ENCODE measurements at regions not wholly inside any gene's neighbourhood (a gene's known extent, or its start where the extent isn't known, plus 50 kb on each side); places are given as distances from the start of the nearest gene placed in this dataset.

DNA sequence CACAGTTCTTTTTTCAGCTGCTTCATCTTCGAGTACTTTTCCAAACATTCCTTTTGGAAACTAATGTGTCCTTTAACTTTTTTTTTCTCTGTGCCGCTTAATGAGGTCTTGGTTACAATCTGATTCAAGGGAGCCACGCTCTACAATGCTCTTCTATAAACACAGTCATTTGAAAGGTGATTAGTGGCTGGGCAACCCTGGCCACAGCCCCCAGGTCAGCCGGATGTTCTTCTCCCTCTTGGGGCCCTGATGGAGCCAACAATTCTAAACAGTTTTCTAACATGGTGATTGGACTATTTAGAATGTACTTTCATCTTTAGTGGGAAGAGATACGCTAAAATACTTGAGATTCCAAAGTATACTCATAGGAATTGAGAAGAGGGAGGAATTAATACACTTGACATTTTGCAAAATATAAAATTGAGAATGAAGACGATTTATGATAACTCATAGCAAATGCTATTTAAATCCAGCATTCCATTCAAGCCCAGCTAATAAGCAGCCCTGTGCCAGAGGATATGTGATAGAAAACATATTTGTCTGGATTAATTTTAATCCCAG, 83.7 kb upstream of the MBOAT2 start:
- H3K4me1 Mint-ChIP-seq (ENCODE audit: insufficient read depth, unreplicated experiment): peaks cover 7% of the 10 kb centered on the region

DNA sequence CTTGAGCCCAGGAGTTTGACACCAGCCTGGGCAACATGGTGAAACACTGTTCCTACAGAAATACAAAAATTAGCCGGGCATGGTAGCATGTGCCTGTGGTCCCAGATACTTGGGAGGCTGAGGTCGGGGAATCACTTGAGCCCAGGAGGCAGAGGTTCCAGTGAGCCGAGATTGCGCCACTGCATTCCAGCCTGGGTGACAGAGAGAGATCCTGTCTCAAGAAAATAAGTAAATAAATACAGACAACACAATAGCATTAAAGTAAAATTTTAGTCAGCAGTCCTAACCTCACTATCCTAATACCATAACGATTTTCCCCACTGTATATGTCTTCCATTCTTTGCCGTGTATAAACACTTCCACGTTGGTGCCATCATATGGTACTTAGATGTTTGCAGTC, 83.0 kb upstream of the MBOAT2 start:
- intact Hi-C loops (cut with micrococcal nuclease): no loop called here
- Mint-ChIP-seq H3K27me3 (ENCODE audit: insufficient read depth, unreplicated experiment) (no peaks in the 10 kb centered on the region), H3K4me1 (ENCODE audit: insufficient read depth, unreplicated experiment) (peaks cover 5% of the 10 kb centered on the region), H3K9me3 (ENCODE audit: unreplicated experiment) (peaks cover 7% of the 10 kb centered on the region), H3K36me3 (ENCODE audit: insufficient read depth, unreplicated experiment) (peaks cover 6% of the 10 kb centered on the region), H3K27ac (ENCODE audit: low read depth, unreplicated experiment) (no peak overlapping the region), H3K4me3 (ENCODE audit: unreplicated experiment) (no peak overlapping the region)
- TF ChIP-seq, protein P1, sequence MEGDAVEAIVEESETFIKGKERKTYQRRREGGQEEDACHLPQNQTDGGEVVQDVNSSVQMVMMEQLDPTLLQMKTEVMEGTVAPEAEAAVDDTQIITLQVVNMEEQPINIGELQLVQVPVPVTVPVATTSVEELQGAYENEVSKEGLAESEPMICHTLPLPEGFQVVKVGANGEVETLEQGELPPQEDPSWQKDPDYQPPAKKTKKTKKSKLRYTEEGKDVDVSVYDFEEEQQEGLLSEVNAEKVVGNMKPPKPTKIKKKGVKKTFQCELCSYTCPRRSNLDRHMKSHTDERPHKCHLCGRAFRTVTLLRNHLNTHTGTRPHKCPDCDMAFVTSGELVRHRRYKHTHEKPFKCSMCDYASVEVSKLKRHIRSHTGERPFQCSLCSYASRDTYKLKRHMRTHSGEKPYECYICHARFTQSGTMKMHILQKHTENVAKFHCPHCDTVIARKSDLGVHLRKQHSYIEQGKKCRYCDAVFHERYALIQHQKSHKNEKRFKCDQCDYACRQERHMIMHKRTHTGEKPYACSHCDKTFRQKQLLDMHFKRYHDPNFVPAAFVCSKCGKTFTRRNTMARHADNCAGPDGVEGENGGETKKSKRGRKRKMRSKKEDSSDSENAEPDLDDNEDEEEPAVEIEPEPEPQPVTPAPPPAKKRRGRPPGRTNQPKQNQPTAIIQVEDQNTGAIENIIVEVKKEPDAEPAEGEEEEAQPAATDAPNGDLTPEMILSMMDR (IDR thresholded peaks at IDR 0.05; ENCODE audit: unreplicated experiment): no peak
- ChIA-PET CTCF (no interaction called here), POLR2A (interaction anchor here (1.3 kb wide), 1 partner anchor 83 kb away, joined by 4 read pairs; the partner anchor contains the start of gene MBOAT2)
- no TSS peak for BruUV-seq (replicated peaks)
- DNase-seq (ENCODE audit: unreplicated experiment): no peak

More for the DNA sequence above, 83.7 kb upstream of the MBOAT2 start:
- ChIA-PET CTCF (no interaction called here), POLR2A (interaction anchor here (1.3 kb wide), 1 partner anchor 84 kb away, joined by 4 read pairs; the partner anchor contains the start of gene MBOAT2)
- DNase-seq (ENCODE audit: unreplicated experiment): no peak
- no TSS peak for BruUV-seq (replicated peaks)
- TF ChIP-seq, protein P1 (IDR thresholded peaks at IDR 0.05; ENCODE audit: unreplicated experiment): no peak
- Mint-ChIP-seq H3K9me3 (ENCODE audit: unreplicated experiment) (no peaks in the 10 kb centered on the region), H3K27me3 (ENCODE audit: insufficient read depth, unreplicated experiment) (no peaks in the 10 kb centered on the region), H3K36me3 (ENCODE audit: insufficient read depth, unreplicated experiment) (no peaks in the 10 kb centered on the region), H3K27ac (ENCODE audit: low read depth, unreplicated experiment) (no peak overlapping the region), H3K4me3 (ENCODE audit: unreplicated experiment) (no peak overlapping the region)
- intact Hi-C loops (cut with micrococcal nuclease): no loop called here

DNA sequence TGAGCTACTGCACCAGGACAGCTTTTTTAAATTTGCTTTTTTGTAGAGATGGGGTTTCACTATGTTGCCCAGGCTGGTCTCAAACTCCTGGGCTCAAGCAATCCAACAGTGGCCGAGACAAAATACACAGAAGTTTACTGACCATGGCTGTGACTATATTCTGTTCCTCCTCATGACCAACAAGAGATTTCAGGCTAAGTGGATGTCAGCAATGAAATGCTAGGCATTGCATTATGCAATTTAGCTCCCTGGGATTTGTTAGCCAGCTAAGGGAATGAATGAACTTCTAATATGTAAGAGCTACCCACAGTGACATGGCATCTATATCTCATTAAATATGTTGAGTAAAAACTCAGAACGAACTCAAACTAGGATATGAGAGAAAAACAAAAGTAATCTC, 81.9 kb upstream of the MBOAT2 start:
- Mint-ChIP-seq H3K27ac (ENCODE audit: low read depth, unreplicated experiment) (no peak overlapping the region), H3K9me3 (ENCODE audit: unreplicated experiment) (peaks cover 8% of the 10 kb centered on the region), H3K4me1 (ENCODE audit: insufficient read depth, unreplicated experiment) (peaks cover 5% of the 10 kb centered on the region), H3K4me3 (ENCODE audit: unreplicated experiment) (no peak overlapping the region), H3K36me3 (ENCODE audit: insufficient read depth, unreplicated experiment) (peaks cover 6% of the 10 kb centered on the region), H3K27me3 (ENCODE audit: insufficient read depth, unreplicated experiment) (no peaks in the 10 kb centered on the region)
- no TSS peak for BruUV-seq (replicated peaks)
- TF ChIP-seq, protein P1 (IDR thresholded peaks at IDR 0.05; ENCODE audit: unreplicated experiment): no peak
- ChIA-PET POLR2A (no interaction called here), CTCF (interaction anchor here (1.1 kb wide), 1 partner anchor 10 kb away, joined by 4 read pairs; no protein-coding TSS in a partner anchor)
- DNase-seq (ENCODE audit: unreplicated experiment): no peak
- intact Hi-C loops (cut with micrococcal nuclease): no loop called here

DNA sequence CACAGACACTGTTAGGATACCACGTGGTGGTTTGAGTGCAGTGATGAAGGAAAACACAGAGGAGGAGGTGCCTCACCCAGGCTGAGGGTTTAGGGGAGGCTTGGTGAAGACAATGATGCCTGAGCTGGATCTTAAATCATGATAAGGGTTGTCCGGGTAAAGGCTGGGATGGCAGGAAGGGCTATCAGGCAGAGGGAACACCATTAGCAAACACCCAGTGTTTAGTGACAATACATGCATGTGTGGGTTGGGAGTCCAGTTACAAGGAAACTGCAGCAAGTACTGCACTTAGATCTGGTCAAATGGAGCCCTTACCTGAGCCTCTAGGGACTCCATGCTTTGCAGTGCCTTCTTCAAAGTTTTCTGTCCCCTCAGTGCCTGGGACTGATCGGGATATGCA, 79.8 kb upstream of the MBOAT2 start:
- intact Hi-C loops (cut with micrococcal nuclease): no loop called here
- H3K27ac Mint-ChIP-seq (ENCODE audit: low read depth, unreplicated experiment): no peak overlapping the region
- peaks cover 8% of the 10 kb centered on the region for H3K9me3 Mint-ChIP-seq (ENCODE audit: unreplicated experiment)
- TF ChIP-seq, protein P1 (IDR thresholded peaks at IDR 0.05; ENCODE audit: unreplicated experiment): no peak
- BruUV-seq (replicated peaks): no TSS peak
- CTCF ChIA-PET: interaction anchor here (1.0 kb wide), 1 partner anchor 61 kb away, joined by 3 read pairs; no protein-coding TSS in a partner anchor
- H3K4me1 Mint-ChIP-seq (ENCODE audit: insufficient read depth, unreplicated experiment): peaks cover 5% of the 10 kb centered on the region
- no peaks in the 10 kb centered on the region for H3K27me3 Mint-ChIP-seq (ENCODE audit: insufficient read depth, unreplicated experiment)
- DNase-seq (ENCODE audit: unreplicated experiment): no peak
- POLR2A ChIA-PET: no interaction called here
- no peak overlapping the region for H3K4me3 Mint-ChIP-seq (ENCODE audit: unreplicated experiment)
- H3K36me3 Mint-ChIP-seq (ENCODE audit: insufficient read depth, unreplicated experiment): peaks cover 6% of the 10 kb centered on the region

Data from MCF 10A (cell line).